HEK293 (cell line): ENCODE measurements at regions not wholly inside any gene's neighbourhood (a gene's known extent, or its start where the extent isn't known, plus 50 kb on each side); places are given as distances from the start of the nearest gene placed in this dataset.

ENCODE experiments used
- CTCF ChIP-seq: fragments of 450-650 bp; formaldehyde crosslinking; IDR thresholded peaks from 2 replicates; pipeline ENCODE4 v1.5.1; 2016; ENCODE audit warnings: missing biosample characterization, missing genetic modification characterization
- GLI4 ChIP-seq: fragments of 450-650 bp; formaldehyde crosslinking; IDR thresholded peaks from 2 replicates; pipeline ENCODE4 v1.5.1; 2016; ENCODE audit warnings: missing biosample characterization, missing genetic modification characterization
- ZBTB21 ChIP-seq: fragments of 450-650 bp; formaldehyde crosslinking; IDR thresholded peaks from 2 replicates; pipeline ENCODE4 v1.5.1; 2017; ENCODE audit warnings: missing biosample characterization, missing genetic modification characterization
- ZNF350 ChIP-seq: fragments of 450-650 bp; formaldehyde crosslinking; IDR thresholded peaks from 2 replicates; pipeline ENCODE4 v1.5.0; 2017; ENCODE audit warnings: missing biosample characterization, mild to moderate bottlenecking, missing genetic modification characterization
- TF ChIP-seq, protein P1 (sequence below): fragments of 450-650 bp; formaldehyde crosslinking; IDR thresholded peaks from 2 replicates; pipeline ENCODE4 v1.5.1; 2016; ENCODE audit warnings: missing biosample characterization, missing genetic modification characterization, borderline replicate concordance

DNA sequence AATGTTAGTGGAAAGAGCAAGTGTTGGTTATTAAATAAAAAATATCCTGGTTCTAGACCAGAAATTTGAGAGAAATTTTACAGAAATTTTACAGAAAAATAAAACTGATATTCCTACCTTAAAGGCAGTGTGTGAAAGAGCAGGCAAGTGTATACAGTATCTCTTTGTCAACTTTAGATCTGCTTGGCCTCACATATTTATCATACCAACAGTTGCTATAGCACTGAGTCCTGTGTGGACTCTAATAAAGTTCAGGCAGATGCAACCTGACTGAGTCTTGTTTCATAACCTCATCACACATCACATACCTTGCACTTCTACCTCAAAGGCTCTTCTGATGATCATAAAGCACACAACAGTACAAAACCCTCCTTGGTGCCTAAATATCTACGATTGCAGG is 552.4 kb upstream of the PCDH15 start:
- TF ChIP-seq GLI4 (tag by site-specific recombination) (no peak), CTCF (no peak), ZNF350 (tag by site-specific recombination) (no peak), ZBTB21 (tag by site-specific recombination) (no peak)
- TF ChIP-seq, protein P1, sequence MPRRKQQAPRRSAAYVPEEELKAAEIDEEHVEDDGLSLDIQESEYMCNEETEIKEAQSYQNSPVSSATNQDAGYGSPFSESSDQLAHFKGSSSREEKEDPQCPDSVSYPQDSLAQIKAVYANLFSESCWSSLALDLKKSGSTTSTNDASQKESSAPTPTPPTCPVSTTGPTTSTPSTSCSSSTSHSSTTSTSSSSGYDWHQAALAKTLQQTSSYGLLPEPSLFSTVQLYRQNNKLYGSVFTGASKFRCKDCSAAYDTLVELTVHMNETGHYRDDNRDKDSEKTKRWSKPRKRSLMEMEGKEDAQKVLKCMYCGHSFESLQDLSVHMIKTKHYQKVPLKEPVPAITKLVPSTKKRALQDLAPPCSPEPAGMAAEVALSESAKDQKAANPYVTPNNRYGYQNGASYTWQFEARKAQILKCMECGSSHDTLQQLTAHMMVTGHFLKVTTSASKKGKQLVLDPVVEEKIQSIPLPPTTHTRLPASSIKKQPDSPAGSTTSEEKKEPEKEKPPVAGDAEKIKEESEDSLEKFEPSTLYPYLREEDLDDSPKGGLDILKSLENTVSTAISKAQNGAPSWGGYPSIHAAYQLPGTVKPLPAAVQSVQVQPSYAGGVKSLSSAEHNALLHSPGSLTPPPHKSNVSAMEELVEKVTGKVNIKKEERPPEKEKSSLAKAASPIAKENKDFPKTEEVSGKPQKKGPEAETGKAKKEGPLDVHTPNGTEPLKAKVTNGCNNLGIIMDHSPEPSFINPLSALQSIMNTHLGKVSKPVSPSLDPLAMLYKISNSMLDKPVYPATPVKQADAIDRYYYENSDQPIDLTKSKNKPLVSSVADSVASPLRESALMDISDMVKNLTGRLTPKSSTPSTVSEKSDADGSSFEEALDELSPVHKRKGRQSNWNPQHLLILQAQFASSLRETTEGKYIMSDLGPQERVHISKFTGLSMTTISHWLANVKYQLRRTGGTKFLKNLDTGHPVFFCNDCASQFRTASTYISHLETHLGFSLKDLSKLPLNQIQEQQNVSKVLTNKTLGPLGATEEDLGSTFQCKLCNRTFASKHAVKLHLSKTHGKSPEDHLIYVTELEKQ, result no peak
